HepG2 (cell line): ENCODE measurements at regions not wholly inside any gene's neighbourhood (a gene's known extent, or its start where the extent isn't known, plus 50 kb on each side); places are given as distances from the start of the nearest gene placed in this dataset.

Experiments used
- CBX5 ChIP-seq: sonication (generic); formaldehyde crosslinking; IDR thresholded peaks from 2 replicates; pipeline ENCODE4 v1.4.0; 2020; ENCODE audit warnings: missing genetic modification reagents, borderline replicate concordance
- FOXA1 ChIP-seq, 2 experiments: fragments of 450-650 bp in 1 of 2; sonication (generic) in 1 of 2; formaldehyde crosslinking in 1 of 2; IDR thresholded peaks; 2 replicates each; pipeline versions ENCODE4 v1.4.0 to v1.6.1; 2016 to 2020; ENCODE audit warnings: missing genetic modification reagents in 1 of 2
- MEIS1 ChIP-seq: sonication (generic); formaldehyde crosslinking; IDR thresholded peaks from 2 replicates; pipeline ENCODE4 v1.9.0; 2021; ENCODE audit warnings: mild to moderate bottlenecking, missing genetic modification reagents, moderate library complexity, borderline replicate concordance
- NFYC ChIP-seq: IDR thresholded peaks from 2 replicates; pipeline ENCODE4 v1.6.1; 2016; ENCODE audit warnings: missing genetic modification reagents, missing compliant biosample characterization
- PTBP1 ChIP-seq: fragments of 200-400 bp; formaldehyde crosslinking; IDR thresholded peaks from 2 replicates; pipeline ENCODE4 v1.6.1; 2018; ENCODE audit warnings: low read length, low read depth; ENCODE audit not compliant: poor library complexity, severe bottlenecking
- SIX1 ChIP-seq: sonication (generic); formaldehyde crosslinking; IDR thresholded peaks from 2 replicates; pipeline ENCODE4 v1.4.0; 2020; ENCODE audit warnings: missing genetic modification reagents, borderline replicate concordance
- TBL1XR1 ChIP-seq: fragments of 150-350 bp; IDR thresholded peaks from 2 replicates; pipeline ENCODE4 v1.6.1; 2014; ENCODE audit warnings: borderline replicate concordance, low read length; ENCODE audit not compliant: partially characterized antibody
- TEAD3 ChIP-seq: optimal IDR thresholded peaks from 2 replicates; pipeline ENCODE3; 2016; ENCODE audit warnings: borderline replicate concordance
- ZNF3 ChIP-seq: IDR thresholded peaks from 2 replicates; pipeline ENCODE4 v1.7.0; 2017; ENCODE audit warnings: inconsistent platforms
- ZNF331 ChIP-seq: sonication (generic); formaldehyde crosslinking; IDR thresholded peaks from 2 replicates; pipeline ENCODE4 v1.4.0; 2020; ENCODE audit warnings: missing genetic modification reagents
- ZNF382 ChIP-seq: sonication (generic); formaldehyde crosslinking; IDR thresholded peaks from 2 replicates; pipeline ENCODE4 v1.5.0; 2020; ENCODE audit warnings: missing genetic modification reagents, mild to moderate bottlenecking, borderline replicate concordance
- ZSCAN21 ChIP-seq: sonication (generic); formaldehyde crosslinking; IDR thresholded peaks from 2 replicates; pipeline ENCODE4 v1.8.0; 2022; ENCODE audit warnings: mild to moderate bottlenecking, missing genetic modification reagents, moderate library complexity, borderline replicate concordance
- TF ChIP-seq, protein P1 (sequence below): sonication (generic); formaldehyde crosslinking; IDR thresholded peaks from 2 replicates; pipeline ENCODE4 v1.4.0; 2020; ENCODE audit warnings: mild to moderate bottlenecking, missing genetic modification reagents
- TF ChIP-seq, protein P2 (sequence below): IDR thresholded peaks from 2 replicates; pipeline ENCODE4 v1.6.1; 2016
- TF ChIP-seq, protein P3 (sequence below): sonication (generic); formaldehyde crosslinking; IDR thresholded peaks from 2 replicates; pipeline ENCODE4 v1.4.0; 2020; ENCODE audit warnings: mild to moderate bottlenecking, missing genetic modification reagents, borderline replicate concordance
- TF ChIP-seq, protein P4 (sequence below): sonication (generic); formaldehyde crosslinking; IDR thresholded peaks from 2 replicates; pipeline ENCODE4 v1.4.0; 2020; ENCODE audit warnings: missing genetic modification reagents, borderline replicate concordance

- TF ChIP-seq TBL1XR1 (peak; percentile 78), ZSCAN21 (no peak), FOXA1 (IDR thresholded peaks at IDR 0.05) (no peak), FOXA1 (CRISPR knock-in tag; IDR thresholded peaks at IDR 0.05) (peak; percentile 89), ZNF3 (0 out of 2 replicates have a peak, but pooled peaks have one; percentile 25), SIX1 (CRISPR knock-in tag) (peak; percentile 85; the same call in 1 of the 2 replicates), TEAD3 (CRISPR knock-in tag) (peak; percentile 97), ZNF382 (CRISPR knock-in tag) (no peak), ZNF331 (CRISPR knock-in tag) (peak; percentile 85; the same call in 1 of the 2 replicates), MEIS1 (CRISPR knock-in tag) (0 out of 2 replicates have a peak, but pooled peaks have one; percentile 12), CBX5 (CRISPR knock-in tag) (peak; percentile 91; the same call in 1 of the 2 replicates), PTBP1 (no peak), NFYC (CRISPR knock-in tag) (0 out of 2 replicates have a peak, but pooled peaks have one; percentile 15)
- TF ChIP-seq, protein P1, sequence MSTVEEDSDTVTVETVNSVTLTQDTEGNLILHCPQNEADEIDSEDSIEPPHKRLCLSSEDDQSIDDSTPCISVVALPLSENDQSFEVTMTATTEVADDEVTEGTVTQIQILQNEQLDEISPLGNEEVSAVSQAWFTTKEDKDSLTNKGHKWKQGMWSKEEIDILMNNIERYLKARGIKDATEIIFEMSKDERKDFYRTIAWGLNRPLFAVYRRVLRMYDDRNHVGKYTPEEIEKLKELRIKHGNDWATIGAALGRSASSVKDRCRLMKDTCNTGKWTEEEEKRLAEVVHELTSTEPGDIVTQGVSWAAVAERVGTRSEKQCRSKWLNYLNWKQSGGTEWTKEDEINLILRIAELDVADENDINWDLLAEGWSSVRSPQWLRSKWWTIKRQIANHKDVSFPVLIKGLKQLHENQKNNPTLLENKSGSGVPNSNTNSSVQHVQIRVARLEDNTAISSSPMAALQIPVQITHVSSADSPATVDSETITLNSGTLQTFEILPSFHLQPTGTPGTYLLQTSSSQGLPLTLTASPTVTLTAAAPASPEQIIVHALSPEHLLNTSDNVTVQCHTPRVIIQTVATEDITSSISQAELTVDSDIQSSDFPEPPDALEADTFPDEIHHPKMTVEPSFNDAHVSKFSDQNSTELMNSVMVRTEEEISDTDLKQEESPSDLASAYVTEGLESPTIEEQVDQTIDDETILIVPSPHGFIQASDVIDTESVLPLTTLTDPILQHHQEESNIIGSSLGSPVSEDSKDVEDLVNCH: no peak
- TF ChIP-seq, protein P2, sequence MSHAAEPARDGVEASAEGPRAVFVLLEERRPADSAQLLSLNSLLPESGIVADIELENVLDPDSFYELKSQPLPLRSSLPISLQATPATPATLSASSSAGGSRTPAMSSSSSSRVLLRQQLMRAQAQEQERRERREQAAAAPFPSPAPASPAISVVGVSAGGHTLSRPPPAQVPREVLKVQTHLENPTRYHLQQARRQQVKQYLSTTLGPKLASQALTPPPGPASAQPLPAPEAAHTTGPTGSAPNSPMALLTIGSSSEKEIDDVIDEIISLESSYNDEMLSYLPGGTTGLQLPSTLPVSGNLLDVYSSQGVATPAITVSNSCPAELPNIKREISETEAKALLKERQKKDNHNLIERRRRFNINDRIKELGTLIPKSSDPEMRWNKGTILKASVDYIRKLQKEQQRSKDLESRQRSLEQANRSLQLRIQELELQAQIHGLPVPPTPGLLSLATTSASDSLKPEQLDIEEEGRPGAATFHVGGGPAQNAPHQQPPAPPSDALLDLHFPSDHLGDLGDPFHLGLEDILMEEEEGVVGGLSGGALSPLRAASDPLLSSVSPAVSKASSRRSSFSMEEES (CRISPR knock-in tag): peak; percentile 68; the same call in 1 of the 2 replicates
- TF ChIP-seq, protein P3, sequence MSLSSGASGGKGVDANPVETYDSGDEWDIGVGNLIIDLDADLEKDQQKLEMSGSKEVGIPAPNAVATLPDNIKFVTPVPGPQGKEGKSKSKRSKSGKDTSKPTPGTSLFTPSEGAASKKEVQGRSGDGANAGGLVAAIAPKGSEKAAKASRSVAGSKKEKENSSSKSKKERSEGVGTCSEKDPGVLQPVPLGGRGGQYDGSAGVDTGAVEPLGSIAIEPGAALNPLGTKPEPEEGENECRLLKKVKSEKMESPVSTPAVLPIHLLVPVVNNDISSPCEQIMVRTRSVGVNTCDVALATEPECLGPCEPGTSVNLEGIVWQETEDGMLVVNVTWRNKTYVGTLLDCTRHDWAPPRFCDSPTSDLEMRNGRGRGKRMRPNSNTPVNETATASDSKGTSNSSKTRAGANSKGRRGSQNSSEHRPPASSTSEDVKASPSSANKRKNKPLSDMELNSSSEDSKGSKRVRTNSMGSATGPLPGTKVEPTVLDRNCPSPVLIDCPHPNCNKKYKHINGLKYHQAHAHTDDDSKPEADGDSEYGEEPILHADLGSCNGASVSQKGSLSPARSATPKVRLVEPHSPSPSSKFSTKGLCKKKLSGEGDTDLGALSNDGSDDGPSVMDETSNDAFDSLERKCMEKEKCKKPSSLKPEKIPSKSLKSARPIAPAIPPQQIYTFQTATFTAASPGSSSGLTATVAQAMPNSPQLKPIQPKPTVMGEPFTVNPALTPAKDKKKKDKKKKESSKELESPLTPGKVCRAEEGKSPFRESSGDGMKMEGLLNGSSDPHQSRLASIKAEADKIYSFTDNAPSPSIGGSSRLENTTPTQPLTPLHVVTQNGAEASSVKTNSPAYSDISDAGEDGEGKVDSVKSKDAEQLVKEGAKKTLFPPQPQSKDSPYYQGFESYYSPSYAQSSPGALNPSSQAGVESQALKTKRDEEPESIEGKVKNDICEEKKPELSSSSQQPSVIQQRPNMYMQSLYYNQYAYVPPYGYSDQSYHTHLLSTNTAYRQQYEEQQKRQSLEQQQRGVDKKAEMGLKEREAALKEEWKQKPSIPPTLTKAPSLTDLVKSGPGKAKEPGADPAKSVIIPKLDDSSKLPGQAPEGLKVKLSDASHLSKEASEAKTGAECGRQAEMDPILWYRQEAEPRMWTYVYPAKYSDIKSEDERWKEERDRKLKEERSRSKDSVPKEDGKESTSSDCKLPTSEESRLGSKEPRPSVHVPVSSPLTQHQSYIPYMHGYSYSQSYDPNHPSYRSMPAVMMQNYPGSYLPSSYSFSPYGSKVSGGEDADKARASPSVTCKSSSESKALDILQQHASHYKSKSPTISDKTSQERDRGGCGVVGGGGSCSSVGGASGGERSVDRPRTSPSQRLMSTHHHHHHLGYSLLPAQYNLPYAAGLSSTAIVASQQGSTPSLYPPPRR (CRISPR knock-in tag): peak; percentile 95
- TF ChIP-seq, protein P4, sequence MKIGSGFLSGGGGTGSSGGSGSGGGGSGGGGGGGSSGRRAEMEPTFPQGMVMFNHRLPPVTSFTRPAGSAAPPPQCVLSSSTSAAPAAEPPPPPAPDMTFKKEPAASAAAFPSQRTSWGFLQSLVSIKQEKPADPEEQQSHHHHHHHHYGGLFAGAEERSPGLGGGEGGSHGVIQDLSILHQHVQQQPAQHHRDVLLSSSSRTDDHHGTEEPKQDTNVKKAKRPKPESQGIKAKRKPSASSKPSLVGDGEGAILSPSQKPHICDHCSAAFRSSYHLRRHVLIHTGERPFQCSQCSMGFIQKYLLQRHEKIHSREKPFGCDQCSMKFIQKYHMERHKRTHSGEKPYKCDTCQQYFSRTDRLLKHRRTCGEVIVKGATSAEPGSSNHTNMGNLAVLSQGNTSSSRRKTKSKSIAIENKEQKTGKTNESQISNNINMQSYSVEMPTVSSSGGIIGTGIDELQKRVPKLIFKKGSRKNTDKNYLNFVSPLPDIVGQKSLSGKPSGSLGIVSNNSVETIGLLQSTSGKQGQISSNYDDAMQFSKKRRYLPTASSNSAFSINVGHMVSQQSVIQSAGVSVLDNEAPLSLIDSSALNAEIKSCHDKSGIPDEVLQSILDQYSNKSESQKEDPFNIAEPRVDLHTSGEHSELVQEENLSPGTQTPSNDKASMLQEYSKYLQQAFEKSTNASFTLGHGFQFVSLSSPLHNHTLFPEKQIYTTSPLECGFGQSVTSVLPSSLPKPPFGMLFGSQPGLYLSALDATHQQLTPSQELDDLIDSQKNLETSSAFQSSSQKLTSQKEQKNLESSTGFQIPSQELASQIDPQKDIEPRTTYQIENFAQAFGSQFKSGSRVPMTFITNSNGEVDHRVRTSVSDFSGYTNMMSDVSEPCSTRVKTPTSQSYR: peak; percentile 68; the same call in 1 of the 2 replicates
Measured at GRCh38 chr7:13017333-13017857, 330.0 kb downstream of the ARL4A start (continued).
